ENCODE measurements at regions not wholly inside any gene's neighbourhood (a gene's known extent, or its start where the extent isn't known, plus 50 kb on each side); places are given as distances from the start of the nearest gene placed in this dataset.

GRCh38 chrX:94871640-94872039, 1197.6 kb downstream of the FAM133A start:
- TF ChIP-seq, protein P1, sequence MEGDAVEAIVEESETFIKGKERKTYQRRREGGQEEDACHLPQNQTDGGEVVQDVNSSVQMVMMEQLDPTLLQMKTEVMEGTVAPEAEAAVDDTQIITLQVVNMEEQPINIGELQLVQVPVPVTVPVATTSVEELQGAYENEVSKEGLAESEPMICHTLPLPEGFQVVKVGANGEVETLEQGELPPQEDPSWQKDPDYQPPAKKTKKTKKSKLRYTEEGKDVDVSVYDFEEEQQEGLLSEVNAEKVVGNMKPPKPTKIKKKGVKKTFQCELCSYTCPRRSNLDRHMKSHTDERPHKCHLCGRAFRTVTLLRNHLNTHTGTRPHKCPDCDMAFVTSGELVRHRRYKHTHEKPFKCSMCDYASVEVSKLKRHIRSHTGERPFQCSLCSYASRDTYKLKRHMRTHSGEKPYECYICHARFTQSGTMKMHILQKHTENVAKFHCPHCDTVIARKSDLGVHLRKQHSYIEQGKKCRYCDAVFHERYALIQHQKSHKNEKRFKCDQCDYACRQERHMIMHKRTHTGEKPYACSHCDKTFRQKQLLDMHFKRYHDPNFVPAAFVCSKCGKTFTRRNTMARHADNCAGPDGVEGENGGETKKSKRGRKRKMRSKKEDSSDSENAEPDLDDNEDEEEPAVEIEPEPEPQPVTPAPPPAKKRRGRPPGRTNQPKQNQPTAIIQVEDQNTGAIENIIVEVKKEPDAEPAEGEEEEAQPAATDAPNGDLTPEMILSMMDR (conservative IDR thresholded peaks at IDR 0.05; ENCODE audit: control insufficient read depth, insufficient read depth, low read depth, low read length): no peak
- DNase-seq (ENCODE audit: low read depth): no peak
- H3K4me3 ChIP-seq (ENCODE audit: control insufficient read depth, low read depth, low read length): no peak overlapping the region

- TF ChIP-seq, protein P1 (conservative IDR thresholded peaks at IDR 0.05; ENCODE audit: control insufficient read depth, insufficient read depth, low read depth, low read length): no peak
- H3K4me3 ChIP-seq (ENCODE audit: control insufficient read depth, low read depth, low read length): no peak overlapping the region
- no peak for DNase-seq (ENCODE audit: low read depth)
These were observed 1227.8 kb downstream of the FAM133A start for GRCh38 chrX:94901849-94902248.

DNA sequence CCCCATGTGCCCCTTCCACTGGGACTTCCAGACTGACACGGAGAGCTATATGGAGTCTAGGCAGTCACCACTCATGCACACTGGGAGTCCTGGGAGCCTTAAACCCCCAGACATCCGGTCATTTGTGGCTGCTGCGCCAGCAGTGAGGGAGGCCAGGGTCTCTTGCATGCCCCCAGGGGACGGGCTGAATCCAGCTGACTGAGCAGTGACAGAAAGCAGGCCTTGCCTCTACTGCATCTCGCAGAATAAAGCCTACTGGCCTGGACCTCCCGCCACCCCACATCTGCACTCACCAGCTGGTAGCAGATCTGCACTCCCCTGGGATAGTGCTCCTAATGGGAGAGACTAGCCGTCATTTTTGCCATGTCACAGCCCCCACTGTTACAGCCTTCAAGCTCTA, 1234.2 kb downstream of the FAM133A start:
- DNase-seq (ENCODE audit: low read depth): no peak
- TF ChIP-seq, protein P1 (conservative IDR thresholded peaks at IDR 0.05; ENCODE audit: control insufficient read depth, insufficient read depth, low read depth, low read length): no peak

GRCh38 chrX:94908648-94909047, 1234.6 kb downstream of the FAM133A start:
- no peak overlapping the region for H3K4me3 ChIP-seq (ENCODE audit: control insufficient read depth, low read depth, low read length)
- TF ChIP-seq, protein P1 (conservative IDR thresholded peaks at IDR 0.05; ENCODE audit: control insufficient read depth, insufficient read depth, low read depth, low read length): no peak
- no peak for DNase-seq (ENCODE audit: low read depth)

More for the DNA sequence above, 1234.2 kb downstream of the FAM133A start:
- no peak overlapping the region for H3K4me3 ChIP-seq (ENCODE audit: control insufficient read depth, low read depth, low read length)

DNA sequence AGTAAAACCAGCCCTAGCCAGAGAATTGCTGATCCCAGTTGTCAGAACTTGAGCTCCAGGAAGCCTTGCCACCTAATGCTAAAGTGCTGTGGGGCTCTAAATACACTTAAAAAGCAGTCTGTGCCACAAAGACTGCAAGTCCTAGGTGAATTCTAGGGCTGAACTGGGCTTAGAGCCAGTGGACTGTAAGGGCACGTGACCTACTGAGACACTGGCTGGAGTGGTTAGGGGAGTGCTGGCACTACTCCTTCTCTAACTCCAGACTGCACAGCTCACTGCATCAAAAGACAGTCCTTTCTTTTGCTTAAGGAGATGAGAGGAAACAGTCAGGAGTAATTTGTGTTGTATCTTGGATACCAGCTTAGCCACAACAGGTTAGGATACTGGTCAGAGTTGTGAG, 1240.2 kb downstream of the FAM133A start:
- H3K4me3 ChIP-seq (ENCODE audit: control insufficient read depth, low read depth, low read length): no peak overlapping the region
- no peak for DNase-seq (ENCODE audit: low read depth)
- TF ChIP-seq, protein P1 (conservative IDR thresholded peaks at IDR 0.05; ENCODE audit: control insufficient read depth, insufficient read depth, low read depth, low read length): no peak

DNA sequence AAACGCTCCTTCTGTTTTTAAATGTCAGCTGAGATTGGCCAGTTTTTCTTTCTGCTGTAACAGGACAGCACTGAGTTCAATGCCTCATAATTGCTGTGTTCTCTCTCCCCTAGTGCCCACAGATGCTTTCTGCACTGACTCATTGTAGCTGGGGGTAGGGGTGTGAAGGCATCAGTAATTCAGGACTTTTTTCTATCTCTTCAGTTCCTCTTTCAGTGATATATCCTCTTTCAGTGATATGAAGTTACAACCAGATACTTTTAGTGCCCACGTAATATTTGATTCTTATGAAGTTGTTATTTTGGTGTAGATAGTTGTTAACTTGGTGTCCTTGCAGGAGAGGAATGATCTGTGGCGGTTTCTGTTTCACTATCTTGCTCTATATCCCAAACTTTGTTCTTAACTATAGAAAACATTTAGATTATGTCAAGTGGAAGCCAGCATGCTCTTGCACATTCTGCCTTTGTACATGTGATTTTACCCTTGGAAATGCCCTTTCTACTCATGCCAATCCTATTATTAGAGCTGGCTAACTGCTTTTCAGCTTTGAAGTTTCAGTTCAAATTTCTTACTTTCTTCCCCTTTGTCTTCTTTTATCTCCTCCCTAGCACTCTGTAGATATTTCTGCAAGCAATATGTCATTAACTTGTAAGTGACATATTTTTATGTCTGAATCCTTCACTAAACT, 1258.4 kb downstream of the FAM133A start:
- no peak overlapping the region for H3K4me3 ChIP-seq (ENCODE audit: control insufficient read depth, low read depth, low read length)
- DNase-seq (ENCODE audit: low read depth): no peak
- TF ChIP-seq, protein P1 (conservative IDR thresholded peaks at IDR 0.05; ENCODE audit: control insufficient read depth, insufficient read depth, low read depth, low read length): no peak

Measured in fibroblast of mammary gland (primary cell).